Type B pancreatic cell (in vitro differentiated cells): ENCODE measurements at regions not wholly inside any gene's neighbourhood (a gene's known extent, or its start where the extent isn't known, plus 50 kb on each side); places are given as distances from the start of the nearest gene placed in this dataset.

ENCODE experiments used
- DNase-seq: peaks from one replicate; pipeline ENCODE4 v3.0.0; 2021; ENCODE audit warnings: mixed read lengths; ENCODE audit not compliant: unreplicated experiment; ENCODE audit errors: extremely low spot score
- H3K27ac Mint-ChIP-seq: 2 replicates; pipeline ENCODE4 v1.8.0; 2021; ENCODE audit warnings: mild to moderate bottlenecking, mixed read lengths
- H3K27me3 Mint-ChIP-seq: 2 replicates; pipeline ENCODE4 v1.8.0; 2021; ENCODE audit warnings: mixed read lengths
- H3K36me3 Mint-ChIP-seq: 2 replicates; pipeline ENCODE4 v1.8.0; 2021; ENCODE audit warnings: mixed read lengths
- H3K4me1 Mint-ChIP-seq: one replicate; pipeline ENCODE4 v1.8.0; 2021; ENCODE audit warnings: mixed read lengths; ENCODE audit not compliant: unreplicated experiment
- H3K4me3 Mint-ChIP-seq: 2 replicates; pipeline ENCODE4 v1.8.0; 2021; ENCODE audit warnings: mild to moderate bottlenecking, mixed read lengths
- H3K9me3 Mint-ChIP-seq: 2 replicates; pipeline ENCODE4 v1.8.0; 2021; ENCODE audit warnings: mixed read lengths
- CTCF ChIP-seq: fragments of 200-600 bp; sonication (generic); conservative IDR thresholded peaks from 2 replicates; pipeline ENCODE4 v1.5.0; 2021; ENCODE audit warnings: antibody characterized with exemption, mild to moderate bottlenecking

- no peaks in the 10 kb centered on the region for H3K4me1 Mint-ChIP-seq
- no peaks in the 10 kb centered on the region for H3K36me3 Mint-ChIP-seq
- H3K9me3 Mint-ChIP-seq, result no peaks in the 10 kb centered on the region
- H3K27ac Mint-ChIP-seq, result no peak overlapping the region
- TF ChIP-seq CTCF, result no peak
- DNase-seq, result no peak
- H3K4me3 Mint-ChIP-seq, result no peak overlapping the region
- no peaks in the 10 kb centered on the region for H3K27me3 Mint-ChIP-seq
Measured at GRCh38 chr13:72043366-72043765, 176.4 kb upstream of the DACH1 start.

- Mint-ChIP-seq H3K4me1 (no peaks in the 10 kb centered on the region), H3K27ac (no peak overlapping the region), H3K4me3 (no peak overlapping the region), H3K27me3 (no peaks in the 10 kb centered on the region), H3K36me3 (no peaks in the 10 kb centered on the region), H3K9me3 (no peaks in the 10 kb centered on the region)
- no peak for DNase-seq
- no peak for TF ChIP-seq CTCF
Measured at GRCh38 chr13:72041165-72041564, 174.2 kb upstream of the DACH1 start.

- Mint-ChIP-seq H3K36me3 (no peaks in the 10 kb centered on the region), H3K4me3 (no peak overlapping the region), H3K27ac (no peak overlapping the region), H3K9me3 (no peaks in the 10 kb centered on the region), H3K27me3 (no peaks in the 10 kb centered on the region), H3K4me1 (no peaks in the 10 kb centered on the region)
- DNase-seq, result no peak
- no peak for TF ChIP-seq CTCF
Measured at GRCh38 chr13:72039126-72039525, 172.1 kb upstream of the DACH1 start.

- peaks cover 10% of the 10 kb centered on the region for H3K9me3 Mint-ChIP-seq
- no peak for TF ChIP-seq CTCF
- no peak overlapping the region for H3K27ac Mint-ChIP-seq
- no peaks in the 10 kb centered on the region for H3K27me3 Mint-ChIP-seq
- no peak overlapping the region for H3K4me3 Mint-ChIP-seq
- no peak for DNase-seq
- no peaks in the 10 kb centered on the region for H3K36me3 Mint-ChIP-seq
- no peaks in the 10 kb centered on the region for H3K4me1 Mint-ChIP-seq
Measured at GRCh38 chr13:72029981-72030380, 163.0 kb upstream of the DACH1 start.

- no peak for DNase-seq
- no peak overlapping the region for H3K4me3 Mint-ChIP-seq
- H3K36me3 Mint-ChIP-seq, result no peaks in the 10 kb centered on the region
- no peaks in the 10 kb centered on the region for H3K27me3 Mint-ChIP-seq
- peaks cover 10% of the 10 kb centered on the region for H3K9me3 Mint-ChIP-seq
- H3K4me1 Mint-ChIP-seq, result no peaks in the 10 kb centered on the region
- H3K27ac Mint-ChIP-seq, result no peak overlapping the region
- TF ChIP-seq CTCF, result no peak
Measured at GRCh38 chr13:72025836-72026235, 158.8 kb upstream of the DACH1 start.

GRCh38 chr13:72023895-72024294, 156.9 kb upstream of the DACH1 start:
- TF ChIP-seq CTCF, result no peak
- Mint-ChIP-seq H3K36me3 (no peaks in the 10 kb centered on the region), H3K27ac (no peak overlapping the region), H3K4me1 (no peaks in the 10 kb centered on the region), H3K9me3 (peaks cover 4% of the 10 kb centered on the region), H3K27me3 (no peaks in the 10 kb centered on the region), H3K4me3 (no peak overlapping the region)
- no peak for DNase-seq
